ENCODE measurements at regions not wholly inside any gene's neighbourhood (a gene's known extent, or its start where the extent isn't known, plus 50 kb on each side); places are given as distances from the start of the nearest gene placed in this dataset.

DNA sequence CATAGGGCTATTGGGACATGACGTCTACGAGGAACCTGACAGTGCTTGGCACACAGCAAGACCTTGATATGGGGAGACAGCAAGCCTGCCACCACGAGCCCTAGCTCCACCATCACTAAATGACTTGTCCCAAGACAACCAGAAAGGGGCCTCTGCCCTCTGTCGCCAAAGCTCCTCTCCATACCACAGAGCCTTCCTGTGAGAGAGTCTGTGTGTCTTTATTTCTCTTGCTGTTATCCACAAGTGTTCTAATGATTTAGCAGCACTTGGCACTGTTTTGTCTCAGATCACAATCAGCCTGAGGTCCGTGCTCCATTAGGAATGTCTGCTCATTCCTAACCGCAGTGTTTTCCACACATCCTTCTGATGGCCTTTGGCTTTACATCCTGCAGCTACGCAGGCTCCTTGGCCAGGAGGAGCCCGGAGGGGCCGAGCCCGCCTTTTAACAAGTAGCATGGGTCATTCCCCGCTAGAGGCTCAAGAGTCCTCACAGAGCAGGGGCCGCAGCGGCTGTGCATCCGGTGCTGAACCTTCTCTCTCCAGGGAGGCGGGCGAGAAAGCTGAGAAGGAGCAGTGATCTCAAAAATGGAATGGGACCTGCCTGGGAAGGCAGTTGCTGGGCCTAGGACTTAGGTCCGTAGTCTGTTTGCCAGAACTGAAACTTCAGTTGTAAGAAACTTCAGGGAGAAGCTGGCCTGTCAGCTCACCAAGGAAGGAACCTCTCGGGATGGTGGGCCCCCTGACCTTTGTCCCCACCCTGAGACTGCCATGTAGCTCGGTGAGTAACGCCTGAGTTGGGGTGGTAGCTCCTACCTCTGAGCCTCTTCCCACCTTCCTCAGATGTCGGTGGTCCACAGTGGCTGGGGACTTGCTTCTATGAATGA, 61.1 kb upstream of the HMGB1 start:
- TF ChIP-seq, protein P1, sequence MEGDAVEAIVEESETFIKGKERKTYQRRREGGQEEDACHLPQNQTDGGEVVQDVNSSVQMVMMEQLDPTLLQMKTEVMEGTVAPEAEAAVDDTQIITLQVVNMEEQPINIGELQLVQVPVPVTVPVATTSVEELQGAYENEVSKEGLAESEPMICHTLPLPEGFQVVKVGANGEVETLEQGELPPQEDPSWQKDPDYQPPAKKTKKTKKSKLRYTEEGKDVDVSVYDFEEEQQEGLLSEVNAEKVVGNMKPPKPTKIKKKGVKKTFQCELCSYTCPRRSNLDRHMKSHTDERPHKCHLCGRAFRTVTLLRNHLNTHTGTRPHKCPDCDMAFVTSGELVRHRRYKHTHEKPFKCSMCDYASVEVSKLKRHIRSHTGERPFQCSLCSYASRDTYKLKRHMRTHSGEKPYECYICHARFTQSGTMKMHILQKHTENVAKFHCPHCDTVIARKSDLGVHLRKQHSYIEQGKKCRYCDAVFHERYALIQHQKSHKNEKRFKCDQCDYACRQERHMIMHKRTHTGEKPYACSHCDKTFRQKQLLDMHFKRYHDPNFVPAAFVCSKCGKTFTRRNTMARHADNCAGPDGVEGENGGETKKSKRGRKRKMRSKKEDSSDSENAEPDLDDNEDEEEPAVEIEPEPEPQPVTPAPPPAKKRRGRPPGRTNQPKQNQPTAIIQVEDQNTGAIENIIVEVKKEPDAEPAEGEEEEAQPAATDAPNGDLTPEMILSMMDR (conservative IDR thresholded peaks at IDR 0.05), result no peak
- TF ChIP-seq EZH2 (IDR thresholded peaks at IDR 0.05; ENCODE audit: low read depth), result no peak
